ENCODE measurements at regions not wholly inside any gene's neighbourhood (a gene's known extent, or its start where the extent isn't known, plus 50 kb on each side); places are given as distances from the start of the nearest gene placed in this dataset.

- no peak for TF ChIP-seq CTCF (conservative IDR thresholded peaks at IDR 0.05)
- Histone ChIP-seq H3K56ac (ENCODE audit: insufficient read length, low read depth, low read length) (no peak overlapping the region), H4K91ac (ENCODE audit: insufficient read length, low read depth, low read length) (no peak overlapping the region), H2BK120ac (ENCODE audit: low read depth, low read length, poor library complexity, severe bottlenecking) (no peak overlapping the region), H3K14ac (ENCODE audit: insufficient read depth, low read length) (no peak overlapping the region), H2BK15ac (ENCODE audit: low read depth, low read length) (no peak overlapping the region), H2BK12ac (ENCODE audit: insufficient read length, low read depth, low read length) (no peak overlapping the region), H4K5ac (ENCODE audit: insufficient read length, low read depth, low read length) (no peak overlapping the region), H4K20me1 (ENCODE audit: control insufficient read depth, insufficient read depth, insufficient read length) (no peaks in the 10 kb centered on the region), H2BK20ac (ENCODE audit: low read depth, low read length, poor library complexity, severe bottlenecking) (no peak overlapping the region), H3K27ac (ENCODE audit: insufficient read length, low read depth, low read length) (no peak overlapping the region), H3K4me2 (ENCODE audit: insufficient read depth, insufficient read length, low read length) (no peak overlapping the region), H2AFZ (ENCODE audit: low read length) (no peak overlapping the region), H3K4ac (ENCODE audit: low read depth, low read length) (no peak overlapping the region), H4K8ac (replicated peaks; ENCODE audit: insufficient read length, low read depth, low read length) (no peak overlapping the region), H3T11ph (ENCODE audit: low read length) (no peak overlapping the region), H3K27me3 (ENCODE audit: insufficient read depth, low read length) (no peaks in the 10 kb centered on the region), H2BK5ac (ENCODE audit: insufficient read length, low read length) (no peak overlapping the region), H3K9ac (ENCODE audit: extremely low read depth, insufficient read length, low read length) (no peak overlapping the region), H3K18ac (ENCODE audit: insufficient read length, low read depth, low read length) (no peak overlapping the region), H3K79me2 (ENCODE audit: insufficient read depth, low read length) (no peaks in the 10 kb centered on the region), H3K9me3 (ENCODE audit: control insufficient read depth, low read depth, low read length) (no peaks in the 10 kb centered on the region), H3K79me1 (ENCODE audit: insufficient read depth, low read depth, low read length, poor library complexity, severe bottlenecking) (no peaks in the 10 kb centered on the region), H3K4me1 (ENCODE audit: insufficient read depth, low read length) (no peaks in the 10 kb centered on the region), H3K23me2 (ENCODE audit: insufficient read length, low read depth, low read length, poor library complexity, severe bottlenecking) (no peaks in the 10 kb centered on the region), H3K23ac (ENCODE audit: insufficient read length, low read depth, low read length) (no peak overlapping the region), H2AK5ac (ENCODE audit: insufficient read length, low read length) (no peak overlapping the region)
- H3K4me3 Mint-ChIP-seq = no peak overlapping the region
- no peaks in the 10 kb centered on the region for H3K36me3 Mint-ChIP-seq (ENCODE audit: insufficient read depth in 1 of 3, low read depth in 3 of 3)
- no peaks in the 10 kb centered on the region; a peak in 1 of 5 replicates for H3K9me3 Mint-ChIP-seq
- peaks cover 2 to 5% of the 10 kb centered on the region in 2 experiments; a peak in 2 of 4 replicates for H3K4me1 Mint-ChIP-seq
- no peak for DNase-seq
- H3K27ac Mint-ChIP-seq = no peak overlapping the region
- H3K27me3 Mint-ChIP-seq (ENCODE audit: low read depth) = no peaks in the 10 kb centered on the region
These were observed 1419.8 kb upstream of the TENM4 start for GRCh38 chr11:80860632-80861031.

Measured in H9 (cell line).